ENCODE measurements at regions not wholly inside any gene's neighbourhood (a gene's known extent, or its start where the extent isn't known, plus 50 kb on each side); places are given as distances from the start of the nearest gene placed in this dataset.

- TF ChIP-seq, protein P1, sequence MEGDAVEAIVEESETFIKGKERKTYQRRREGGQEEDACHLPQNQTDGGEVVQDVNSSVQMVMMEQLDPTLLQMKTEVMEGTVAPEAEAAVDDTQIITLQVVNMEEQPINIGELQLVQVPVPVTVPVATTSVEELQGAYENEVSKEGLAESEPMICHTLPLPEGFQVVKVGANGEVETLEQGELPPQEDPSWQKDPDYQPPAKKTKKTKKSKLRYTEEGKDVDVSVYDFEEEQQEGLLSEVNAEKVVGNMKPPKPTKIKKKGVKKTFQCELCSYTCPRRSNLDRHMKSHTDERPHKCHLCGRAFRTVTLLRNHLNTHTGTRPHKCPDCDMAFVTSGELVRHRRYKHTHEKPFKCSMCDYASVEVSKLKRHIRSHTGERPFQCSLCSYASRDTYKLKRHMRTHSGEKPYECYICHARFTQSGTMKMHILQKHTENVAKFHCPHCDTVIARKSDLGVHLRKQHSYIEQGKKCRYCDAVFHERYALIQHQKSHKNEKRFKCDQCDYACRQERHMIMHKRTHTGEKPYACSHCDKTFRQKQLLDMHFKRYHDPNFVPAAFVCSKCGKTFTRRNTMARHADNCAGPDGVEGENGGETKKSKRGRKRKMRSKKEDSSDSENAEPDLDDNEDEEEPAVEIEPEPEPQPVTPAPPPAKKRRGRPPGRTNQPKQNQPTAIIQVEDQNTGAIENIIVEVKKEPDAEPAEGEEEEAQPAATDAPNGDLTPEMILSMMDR (conservative IDR thresholded peaks at IDR 0.05; ENCODE audit: low read depth, low read length) = no peak
- TF ChIP-seq EZH2 (IDR thresholded peaks at IDR 0.05; ENCODE audit: borderline replicate concordance, low read depth, low read length, poor library complexity, severe bottlenecking) = no peak
Observed at GRCh38 chr18:60804415-60804814, 431.8 kb upstream of the MC4R start.

All from A673 (cell line).